Muscle of back (tissue), 3 donors: ENCODE measurements at regions not wholly inside any gene's neighbourhood (a gene's known extent, or its start where the extent isn't known, plus 50 kb on each side); places are given as distances from the start of the nearest gene placed in this dataset.

Experiments used
- DNase-seq, 3 donors: peaks; one replicate each; pipeline versions ENCODE4 v3.0.0 to v3.0.0-alpha.2; 2013

DNA sequence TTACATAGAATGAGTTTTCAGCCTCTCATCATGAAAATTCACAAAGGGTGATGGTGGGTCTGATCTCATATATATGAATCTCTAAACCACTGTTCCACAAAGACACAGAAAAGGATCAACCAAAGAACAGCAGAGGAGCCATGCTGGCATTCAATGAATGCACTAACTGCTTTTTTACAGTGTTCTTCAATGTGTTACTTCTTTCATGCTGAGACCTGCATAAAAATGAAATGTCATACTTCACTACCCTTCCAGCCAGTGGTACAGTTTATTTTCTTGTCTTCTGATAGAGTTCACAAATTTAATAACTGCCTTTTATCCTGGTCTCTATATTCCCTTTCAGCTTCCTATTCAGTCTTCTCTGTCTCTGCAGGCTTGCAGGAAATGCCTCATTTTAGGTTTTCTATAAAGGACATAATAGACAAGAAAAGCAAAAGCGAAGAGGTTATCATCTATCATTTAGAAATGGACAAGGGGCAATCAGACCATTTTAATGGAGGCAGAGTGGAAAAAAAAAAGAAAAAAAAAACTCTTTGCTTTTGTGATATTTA is 836.7 kb upstream of the FOXG1 start:
- DNase-seq: no peak

DNA sequence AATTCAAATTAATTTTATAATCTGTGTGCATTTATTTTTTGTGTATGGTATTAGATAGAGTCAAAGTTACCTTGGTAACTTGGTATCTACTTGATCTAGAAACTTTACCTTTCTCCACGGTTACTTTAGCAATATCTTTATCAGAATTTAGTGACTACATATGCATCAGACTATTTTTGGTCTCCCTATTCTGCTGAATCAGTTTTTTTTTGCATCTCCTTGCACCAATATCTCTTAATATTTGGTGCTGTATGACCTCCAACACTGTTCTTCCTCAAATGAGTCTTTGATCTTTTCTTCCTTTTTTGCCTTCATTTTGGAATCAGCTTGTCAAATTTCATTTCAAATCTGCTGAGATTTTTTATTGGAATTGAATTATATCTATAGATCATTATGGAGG is 828.2 kb upstream of the FOXG1 start:
- DNase-seq: no peak

GRCh38 chr14:27945512-27945911 is 821.1 kb upstream of the FOXG1 start:
- DNase-seq: no peak

GRCh38 chr14:27958757-27959156 is 807.8 kb upstream of the FOXG1 start:
- no peak for DNase-seq

DNA sequence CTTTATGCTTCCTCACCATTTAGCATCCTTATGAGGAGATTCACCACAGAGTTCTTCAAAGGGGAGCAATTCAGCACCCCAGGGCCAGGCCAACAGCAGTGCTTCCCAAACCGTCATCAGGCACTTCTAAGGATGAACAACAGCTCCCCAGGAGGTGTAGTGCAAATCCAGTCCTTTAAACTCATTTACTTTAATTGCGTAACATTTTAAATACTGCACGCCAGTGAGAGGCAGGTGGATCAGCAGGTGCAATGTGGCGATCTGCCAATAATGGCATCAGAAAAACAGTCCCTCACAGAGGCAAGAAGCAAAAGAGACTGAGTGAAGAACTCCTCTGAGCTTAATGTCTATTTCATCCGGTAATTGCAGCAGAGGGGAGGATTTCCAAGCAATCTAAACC is 770.9 kb upstream of the FOXG1 start:
- no peak for DNase-seq

DNA sequence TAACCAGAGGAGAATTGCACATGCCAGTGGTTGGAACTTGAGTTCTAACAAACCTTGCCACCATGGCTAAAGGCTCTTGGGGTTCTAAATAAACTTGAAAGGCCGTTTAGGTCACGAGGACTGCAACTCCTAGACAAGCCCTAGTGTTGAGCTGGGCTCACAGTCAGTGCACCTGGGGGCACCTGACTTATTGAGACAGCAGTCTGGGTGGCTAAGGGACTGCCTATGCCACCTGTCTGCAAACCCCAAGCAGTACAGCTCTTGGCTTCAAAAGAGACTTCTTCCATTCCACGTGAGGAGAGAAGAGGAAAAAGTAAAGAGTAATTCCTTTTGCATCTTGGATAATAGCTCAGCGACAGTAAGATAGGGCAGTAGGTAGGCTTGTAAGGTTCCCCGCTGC is 765.6 kb upstream of the FOXG1 start:
- no peak for DNase-seq

DNA sequence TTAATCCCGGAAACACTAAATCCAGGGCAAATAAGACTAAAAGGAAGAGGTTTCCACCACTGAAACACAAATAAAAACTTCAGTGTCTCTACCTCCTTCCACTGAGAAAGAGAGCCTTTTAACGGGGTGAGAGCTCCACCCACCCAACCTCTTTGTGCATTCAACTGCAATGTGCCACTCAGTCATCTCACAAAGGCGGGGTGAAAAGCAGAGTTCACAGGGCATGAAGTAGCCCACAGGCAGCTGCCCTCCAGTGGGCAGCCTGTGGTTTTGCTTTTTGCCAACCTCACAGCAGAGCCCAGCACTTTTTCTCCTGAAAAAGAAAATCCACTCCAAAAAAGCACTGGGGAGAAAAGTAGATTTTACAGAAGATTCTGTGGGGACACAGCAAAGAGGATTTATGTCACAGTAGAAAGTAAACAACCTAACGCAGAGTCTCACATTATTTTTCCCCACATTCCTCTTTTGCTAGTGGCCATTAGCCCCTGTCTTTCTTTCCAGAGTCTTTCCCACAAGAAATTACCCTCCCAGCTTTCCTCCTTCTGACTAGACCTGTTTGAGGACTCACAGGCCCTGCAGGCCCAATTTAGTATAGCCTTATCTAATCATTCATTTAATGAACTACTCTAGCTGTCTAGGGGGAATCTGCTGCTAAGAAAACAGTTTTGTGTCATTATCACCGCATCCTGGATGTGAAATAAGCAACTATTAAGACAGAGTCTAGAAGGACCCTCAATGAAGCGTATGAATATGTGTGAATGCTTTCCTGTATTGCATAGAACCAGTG is 753.8 kb upstream of the FOXG1 start:
- no peak for DNase-seq

- no peak for DNase-seq
Observed at GRCh38 chr14:28020112-28020511, 746.5 kb upstream of the FOXG1 start.

GRCh38 chr14:28023853-28024252 is 742.7 kb upstream of the FOXG1 start:
- no peak for DNase-seq

DNA sequence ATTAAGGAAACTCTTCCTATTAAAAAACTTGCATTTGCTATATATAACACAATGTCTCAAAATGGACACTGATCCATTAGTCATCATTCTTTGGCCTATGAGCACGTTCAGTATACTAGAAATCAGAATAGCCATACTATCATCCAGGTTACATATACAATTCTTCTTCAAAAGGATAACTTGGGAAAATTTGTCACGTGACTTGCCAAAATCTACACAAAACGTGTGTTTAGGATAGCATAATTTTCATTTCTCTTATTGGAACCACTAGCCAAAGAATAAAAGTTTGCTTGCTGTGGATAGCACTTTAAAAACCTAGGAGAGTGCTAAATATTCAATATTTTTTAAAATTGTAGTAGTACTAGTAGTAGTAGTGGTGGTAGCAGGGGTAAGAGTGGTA is 714.3 kb upstream of the FOXG1 start:
- DNase-seq: no peak

DNA sequence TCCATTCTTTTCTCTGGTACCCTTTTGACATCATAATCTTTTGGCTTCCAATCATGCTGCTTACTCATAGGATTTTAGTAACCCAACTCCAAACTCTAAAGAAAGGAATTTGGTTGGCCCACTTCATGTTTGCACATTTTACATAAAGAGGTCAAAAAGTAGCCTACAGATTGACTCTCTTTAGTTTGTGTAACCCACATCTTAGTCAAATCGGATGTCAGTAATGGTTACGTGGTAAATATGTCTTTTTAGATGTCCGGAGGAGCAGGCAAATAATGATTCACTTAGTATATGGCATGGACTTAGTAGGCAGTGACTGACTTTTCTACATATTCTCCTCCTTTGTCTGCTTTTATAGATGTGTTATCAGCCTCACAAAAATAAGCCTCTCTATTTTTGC is 711.6 kb upstream of the FOXG1 start:
- no peak for DNase-seq

DNA sequence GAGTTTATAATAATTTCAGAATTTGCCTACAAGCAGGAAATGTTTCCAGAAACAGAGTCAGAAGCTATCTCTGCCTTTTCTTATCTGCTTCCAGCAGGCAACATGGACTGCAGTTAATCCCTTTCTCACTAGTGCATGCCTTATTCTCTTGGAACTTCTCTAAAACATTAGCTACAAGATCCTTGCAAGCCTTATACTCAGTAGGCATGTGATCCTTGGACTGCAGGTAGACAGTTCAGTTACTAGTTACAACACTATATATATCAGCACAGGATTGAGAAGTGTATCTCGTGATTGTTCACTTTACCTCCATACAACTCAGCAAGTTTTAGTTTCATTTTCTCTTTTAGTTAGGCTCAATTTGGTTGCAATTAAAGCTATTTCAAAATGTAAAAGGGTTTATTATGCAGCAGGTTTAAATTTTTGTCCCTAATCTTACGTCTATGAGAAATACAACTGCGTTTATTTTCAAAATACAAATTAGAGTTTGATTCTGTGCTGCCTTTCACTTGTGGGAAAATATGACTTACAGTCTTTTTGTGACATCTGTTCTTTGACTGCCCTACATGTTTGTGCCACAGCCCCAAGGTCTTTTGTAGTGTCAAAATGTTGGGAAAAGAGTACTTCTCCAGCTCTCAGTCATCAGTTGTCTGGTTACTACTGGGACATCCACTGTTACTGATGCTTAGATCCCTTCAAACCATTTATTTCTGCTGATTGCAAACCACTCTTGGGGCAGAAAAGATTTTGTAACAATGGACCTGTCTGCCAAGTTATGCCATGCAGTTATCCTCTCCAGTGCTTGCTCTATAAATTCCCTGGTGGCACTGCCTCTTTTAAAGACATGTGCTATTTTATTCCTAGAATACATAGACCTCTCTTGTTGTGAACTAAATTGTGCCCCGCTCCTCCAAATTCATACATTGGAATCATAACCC is 709.0 kb upstream of the FOXG1 start:
- peak in 1 of 3 donors; percentile 53 for DNase-seq

DNA sequence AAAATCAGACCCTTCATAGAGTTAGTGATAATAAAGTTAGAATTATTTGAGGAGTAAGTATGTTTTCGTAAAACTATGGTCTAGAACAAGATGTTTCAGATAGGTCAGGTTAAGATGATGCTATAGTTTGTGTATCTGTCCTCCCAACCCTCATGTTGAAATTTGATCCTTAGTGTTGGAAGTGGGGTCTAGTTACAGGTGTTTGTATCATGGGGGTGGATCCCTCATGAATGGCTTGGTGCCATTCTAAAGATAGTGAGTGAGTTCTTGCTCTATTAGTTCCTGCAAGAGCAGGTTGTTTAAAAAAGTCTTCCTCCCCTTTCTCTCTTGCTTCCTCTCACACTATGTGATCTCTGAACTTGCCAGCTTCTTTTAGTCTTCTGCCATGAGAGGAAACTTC is 707.3 kb upstream of the FOXG1 start:
- no peak for DNase-seq

DNA sequence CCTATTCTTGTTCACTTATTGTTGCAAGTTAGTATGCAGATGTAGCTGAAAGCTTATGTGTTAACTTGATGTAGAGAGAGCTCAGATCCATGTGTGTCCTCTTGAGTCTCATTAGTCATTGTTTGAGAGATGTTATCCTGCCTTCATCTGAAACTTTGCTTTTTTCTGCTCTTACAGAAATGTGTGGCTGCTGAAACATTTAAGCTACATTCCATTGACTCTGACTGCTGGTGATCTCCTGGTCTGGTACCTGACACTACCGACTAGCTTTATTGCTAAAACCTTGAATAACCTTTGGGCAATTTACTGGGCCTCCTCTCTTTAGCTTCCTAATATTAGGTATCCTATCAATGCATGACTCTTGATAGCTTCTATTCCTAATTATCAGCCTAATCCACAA is 705.6 kb upstream of the FOXG1 start:
- DNase-seq: no peak

- no peak for DNase-seq
Observed at GRCh38 chr14:28077021-28077420, 689.6 kb upstream of the FOXG1 start.

- no peak for DNase-seq
Observed at GRCh38 chr14:28083389-28083788, 683.2 kb upstream of the FOXG1 start.

DNA sequence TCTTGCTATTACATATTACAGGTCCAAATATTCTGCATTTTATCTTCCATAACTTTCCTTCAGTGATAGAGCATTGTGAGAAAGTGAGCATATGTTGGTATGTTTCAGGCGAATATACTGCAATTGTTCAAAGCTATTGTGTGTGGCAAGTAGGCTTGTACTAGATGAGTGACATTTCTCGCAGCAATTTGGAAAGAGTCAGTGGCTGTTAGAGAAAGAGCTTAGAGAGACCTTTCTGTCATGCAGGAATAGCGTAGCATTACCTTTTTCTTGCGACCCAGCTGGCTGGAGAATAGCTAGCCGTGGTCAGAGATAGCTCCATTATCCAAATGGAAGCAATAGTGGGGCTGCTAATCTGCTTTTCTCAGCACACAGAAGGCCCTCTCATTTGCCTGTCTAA is 678.5 kb upstream of the FOXG1 start:
- no peak for DNase-seq

DNA sequence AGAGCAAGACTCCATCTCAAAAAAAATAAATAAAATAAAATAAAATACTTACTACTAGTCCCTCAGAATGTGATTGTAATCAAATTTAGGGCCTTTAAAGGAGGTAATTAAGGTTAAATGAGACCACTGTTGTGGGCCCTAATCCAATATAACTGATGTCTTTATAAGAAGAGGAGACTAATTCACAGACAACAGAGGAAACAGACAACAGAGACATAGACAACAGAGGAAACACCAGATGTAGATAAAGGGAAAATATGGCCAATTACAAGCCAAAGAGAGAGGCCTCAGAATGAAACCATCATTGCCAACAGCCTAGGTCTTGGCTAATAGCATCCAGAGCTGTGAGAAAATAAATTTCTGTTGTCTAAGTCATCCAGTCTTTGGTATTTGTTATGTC is 669.0 kb upstream of the FOXG1 start:
- no peak for DNase-seq

DNA sequence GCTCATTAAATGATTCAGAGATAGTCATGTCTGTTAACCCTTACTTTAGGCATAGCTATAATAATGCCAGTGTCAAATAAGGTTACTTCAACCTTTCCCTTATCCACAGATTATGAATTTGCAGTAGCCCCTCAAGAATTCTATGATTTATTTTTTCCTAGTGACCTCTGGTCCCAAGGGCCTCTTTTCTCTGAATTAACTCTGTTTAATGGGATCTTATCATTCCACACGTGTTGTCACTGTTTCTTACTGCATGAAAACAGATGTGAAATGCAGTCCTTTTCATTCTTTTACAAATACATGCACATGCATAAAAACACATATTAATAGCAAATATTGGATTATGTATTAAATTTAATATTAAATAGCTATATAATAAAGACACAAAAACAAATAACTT is 667.7 kb upstream of the FOXG1 start:
- DNase-seq: no peak

GRCh38 chr14:28102001-28102400 is 664.6 kb upstream of the FOXG1 start:
- DNase-seq: peak; percentile 1 to 9 (median 7)

DNA sequence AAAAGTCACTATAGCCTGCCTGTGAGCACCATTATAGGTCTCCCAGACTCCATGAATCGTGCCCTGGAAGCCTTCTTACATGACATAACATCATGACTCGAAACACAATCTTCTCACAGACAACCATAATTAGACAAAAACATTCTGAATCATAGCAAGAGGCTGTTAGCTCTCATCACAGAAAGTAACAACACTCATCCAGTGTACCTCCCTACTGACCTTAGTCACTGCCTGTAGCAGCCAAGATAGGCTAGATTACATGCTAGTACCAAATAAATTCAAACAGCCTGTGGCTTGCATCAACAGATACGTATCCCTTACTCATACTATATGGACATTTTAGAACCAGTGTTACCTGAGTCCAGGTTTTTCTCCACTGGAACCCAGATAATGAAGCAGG is 663.8 kb upstream of the FOXG1 start:
- peak in 1 of 3 donors; percentile 1 for DNase-seq

- no peak for DNase-seq
Observed at GRCh38 chr14:28113311-28113710, 653.3 kb upstream of the FOXG1 start.

DNA sequence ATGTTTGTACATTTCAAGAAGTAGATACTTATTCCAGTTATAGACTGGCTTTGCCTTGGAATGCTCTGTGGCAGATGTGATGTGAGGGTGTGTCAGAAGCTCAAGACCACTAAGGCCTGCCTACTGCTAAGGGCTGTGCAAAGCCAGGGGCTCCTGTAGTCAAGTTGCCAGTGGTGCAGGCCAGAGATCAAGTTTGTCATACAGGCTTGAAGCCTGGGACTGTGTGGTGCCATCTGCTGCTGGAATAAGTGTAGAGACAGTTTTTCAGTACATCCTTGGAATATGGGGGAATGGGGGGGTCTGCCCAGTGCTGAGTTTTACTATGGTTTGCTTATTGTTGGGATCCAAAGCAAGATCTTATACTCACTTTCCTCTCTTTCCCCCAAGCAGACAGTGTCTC is 649.9 kb upstream of the FOXG1 start:
- no peak for DNase-seq
